Embryonic facial prominence (tissue), 1 donor: ENCODE measurements at regions not wholly inside any gene's neighbourhood (a gene's known extent, or its start where the extent isn't known, plus 50 kb on each side); places are given as distances from the start of the nearest gene placed in this dataset.

ENCODE experiments used
- DNase-seq: peaks from one replicate; pipeline ENCODE4 v3.0.0-alpha.2; 2016; ENCODE audit errors: extremely low spot score

DNA sequence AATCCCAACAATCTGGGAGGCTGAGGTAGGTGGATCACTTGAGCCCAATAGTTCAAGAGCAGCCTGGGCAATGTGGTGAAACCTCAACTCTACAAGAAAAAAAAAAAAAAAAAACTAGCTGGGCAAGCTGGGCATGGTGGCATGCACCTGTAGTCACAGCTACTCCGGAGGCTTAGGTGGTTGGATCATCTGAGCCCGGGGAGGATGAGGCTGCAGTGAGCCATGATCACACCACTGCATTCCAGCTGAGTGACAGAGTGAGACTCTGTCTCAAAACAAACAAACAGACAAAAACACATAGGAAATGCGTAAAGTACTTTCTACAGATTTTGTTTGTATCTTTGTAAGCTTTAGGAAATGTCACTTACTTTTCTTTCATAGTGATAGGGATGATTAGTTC is 307.2 kb upstream of the NR3C2 start:
- no peak for DNase-seq

DNA sequence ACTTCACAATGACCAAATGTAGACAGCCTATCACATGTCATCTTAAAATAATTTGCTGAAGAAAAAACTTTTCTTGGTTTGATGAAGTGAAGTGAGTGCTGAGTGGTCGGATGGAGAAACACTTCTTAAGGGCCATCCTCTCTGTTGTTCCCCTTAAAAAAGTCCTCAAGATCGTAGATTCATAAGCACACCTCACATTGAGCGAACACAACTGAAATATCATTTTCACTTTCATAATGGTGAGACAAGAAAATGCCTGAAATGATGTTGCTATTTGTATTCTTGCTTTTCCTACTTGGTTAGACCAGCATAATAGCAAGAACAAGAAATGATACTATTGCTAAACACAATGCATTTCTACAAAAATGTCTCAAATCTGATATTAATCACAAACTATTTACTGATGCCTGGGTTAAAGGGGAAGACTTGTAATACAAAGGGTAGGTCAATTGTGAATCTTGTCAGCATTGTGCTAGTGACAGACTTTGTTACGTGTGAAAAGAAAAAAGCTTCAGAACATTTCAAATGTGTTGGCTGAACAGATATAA is 305.6 kb upstream of the NR3C2 start:
- no peak for DNase-seq

GRCh38 chr4:148740701-148741100 is 298.5 kb upstream of the NR3C2 start:
- no peak for DNase-seq

GRCh38 chr4:148737061-148737770 is 295.0 kb upstream of the NR3C2 start:
- no peak for DNase-seq

GRCh38 chr4:148735432-148736155 is 293.4 kb upstream of the NR3C2 start:
- no peak for DNase-seq

GRCh38 chr4:148730766-148731165 is 288.6 kb upstream of the NR3C2 start:
- no peak for DNase-seq

GRCh38 chr4:148730082-148730640 is 287.9 kb upstream of the NR3C2 start:
- no peak for DNase-seq

- DNase-seq = no peak
Observed at GRCh38 chr4:148717988-148718387, 275.8 kb upstream of the NR3C2 start.

DNA sequence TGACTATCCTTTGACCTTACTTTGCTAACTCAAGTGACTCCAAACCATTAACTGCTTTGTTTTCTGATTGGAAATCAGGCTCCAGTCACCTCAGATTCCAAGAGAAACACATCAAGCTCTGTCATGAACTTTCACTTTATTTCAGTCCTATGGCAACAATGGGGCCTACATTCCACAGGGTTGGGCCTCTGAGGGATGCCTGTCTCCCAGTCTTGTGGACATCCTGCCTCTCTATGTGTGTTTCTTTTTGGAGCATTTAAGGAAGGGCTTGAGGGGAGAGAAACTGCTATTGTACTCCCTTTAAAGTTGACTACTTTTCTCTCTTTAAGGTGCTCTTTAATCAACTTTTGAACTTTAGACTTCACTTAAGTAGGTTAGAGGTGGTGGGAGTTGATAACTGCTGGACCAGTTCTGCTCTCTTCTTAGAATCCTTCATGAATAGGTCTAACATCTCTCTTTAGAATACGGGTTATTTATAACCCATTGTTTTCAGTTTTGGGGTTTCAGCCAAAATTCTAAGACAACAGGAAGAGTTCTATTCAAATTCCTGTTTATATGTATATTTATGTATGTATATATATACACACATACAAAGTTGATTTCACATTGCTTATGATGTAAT is 274.3 kb upstream of the NR3C2 start:
- DNase-seq = no peak

GRCh38 chr4:148704291-148704690 is 262.1 kb upstream of the NR3C2 start:
- no peak for DNase-seq

GRCh38 chr4:148694702-148695101 is 252.5 kb upstream of the NR3C2 start:
- DNase-seq = no peak

- DNase-seq = no peak
Observed at GRCh38 chr4:148693913-148694649, 251.9 kb upstream of the NR3C2 start.

GRCh38 chr4:148692242-148692641 is 250.0 kb upstream of the NR3C2 start:
- DNase-seq = no peak

GRCh38 chr4:148686449-148686848 is 244.2 kb upstream of the NR3C2 start:
- no peak for DNase-seq

DNA sequence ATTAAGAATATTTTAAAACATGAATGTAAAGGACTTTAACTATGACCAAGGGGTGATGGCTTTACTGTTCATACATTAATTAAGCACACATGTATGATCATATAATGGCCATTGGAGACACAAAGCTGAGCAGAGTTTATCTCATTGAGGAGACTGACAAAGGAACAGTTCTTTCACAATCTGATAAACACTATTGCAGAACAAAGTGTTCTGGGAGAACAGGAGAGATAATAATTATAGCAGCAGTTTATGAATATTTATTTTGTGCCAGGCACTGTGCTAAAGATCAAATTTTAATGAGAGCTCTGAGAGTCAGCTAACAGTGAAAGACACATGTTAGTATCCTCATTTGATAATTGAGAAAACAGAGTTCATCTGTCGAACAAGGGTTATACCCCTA is 242.4 kb upstream of the NR3C2 start:
- no peak for DNase-seq

GRCh38 chr4:148680884-148681283 is 238.7 kb upstream of the NR3C2 start:
- DNase-seq = no peak

DNA sequence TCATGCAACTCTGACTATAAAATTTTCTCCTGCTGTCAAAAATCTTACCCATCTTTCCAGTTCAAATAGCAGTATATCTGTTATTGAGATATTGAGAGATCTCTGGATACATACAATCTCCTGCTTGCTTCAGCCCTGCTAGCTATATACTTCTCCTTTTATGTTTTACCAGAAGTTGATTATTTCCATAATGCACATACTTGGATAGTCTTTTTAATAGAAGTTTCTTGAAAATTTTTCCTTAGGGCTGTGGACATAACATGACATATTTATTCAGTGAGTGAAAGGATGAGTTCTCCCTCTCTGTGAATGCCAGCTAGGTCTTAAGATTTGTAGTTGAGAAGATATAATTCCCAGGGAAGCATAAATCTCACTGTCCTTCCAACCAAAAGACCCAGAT is 234.1 kb upstream of the NR3C2 start:
- DNase-seq = no peak

- DNase-seq = no peak
Observed at GRCh38 chr4:148674876-148675275, 232.7 kb upstream of the NR3C2 start.

GRCh38 chr4:148664636-148665035 is 222.4 kb upstream of the NR3C2 start:
- no peak for DNase-seq

GRCh38 chr4:148654131-148654530 is 211.9 kb upstream of the NR3C2 start:
- no peak for DNase-seq

GRCh38 chr4:148653681-148654080 is 211.5 kb upstream of the NR3C2 start:
- DNase-seq = no peak

DNA sequence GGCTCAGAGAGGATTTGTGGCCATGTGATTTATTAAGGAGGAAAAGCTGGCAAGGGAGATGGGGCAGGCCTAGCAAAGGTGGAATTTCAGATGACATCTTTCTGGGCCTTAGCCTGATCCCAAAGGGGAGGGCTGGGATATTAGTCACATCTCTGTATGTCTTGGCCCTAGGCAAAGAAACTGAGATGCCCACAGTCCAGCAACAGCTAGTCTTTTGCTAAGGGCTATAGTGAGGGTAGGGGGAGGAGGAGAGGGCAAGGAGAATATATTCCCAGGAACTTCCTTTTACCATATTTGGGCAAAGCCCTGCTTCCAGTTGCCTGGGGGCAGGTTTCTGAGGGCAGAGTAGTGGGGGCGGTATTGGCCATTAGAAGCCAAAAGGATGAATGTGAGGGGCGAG is 209.8 kb upstream of the NR3C2 start:
- DNase-seq = no peak
